Skeletal muscle tissue (tissue), 3 donors: ENCODE measurements at regions not wholly inside any gene's neighbourhood (a gene's known extent, or its start where the extent isn't known, plus 50 kb on each side); places are given as distances from the start of the nearest gene placed in this dataset.
"Not testable (repeated sequence)": the region's sequence is repeated elsewhere in the genome, so short reads cannot be mapped to it uniquely, and the experiment has no call there.

Source experiments
- H3K27ac ChIP-seq: one replicate; pipeline ENCODE4 v1.7.0; 2013; ENCODE audit warnings: mild to moderate bottlenecking, low read depth, low read length, inconsistent platforms
- H3K27me3 ChIP-seq, 3 donors: one replicate each; pipeline ENCODE4 v1.7.0; 2013; ENCODE audit warnings: low read length in 3 of 3; ENCODE audit not compliant: control insufficient read depth in 3 of 3, insufficient read depth in 3 of 3
- H3K36me3 ChIP-seq, 3 donors: one replicate each; pipeline ENCODE4 v1.7.0; 2013; ENCODE audit warnings: low read length in 3 of 3; ENCODE audit not compliant: control insufficient read depth in 3 of 3, insufficient read depth in 3 of 3
- H3K4me1 ChIP-seq, 3 donors: one replicate each; pipeline ENCODE4 v1.7.0; 2013; ENCODE audit warnings: low read length in 3 of 3, mild to moderate bottlenecking in 3 of 3; ENCODE audit not compliant: control insufficient read depth in 3 of 3, insufficient read depth in 3 of 3
- H3K4me3 ChIP-seq, 3 donors: one replicate each; pipeline ENCODE4 v1.7.0; 2013; ENCODE audit warnings: low read length in 3 of 3
- H3K9ac ChIP-seq, 3 donors: one replicate each; pipeline ENCODE4 v1.7.0; 2013; ENCODE audit warnings: low read length in 3 of 3, mild to moderate bottlenecking in 3 of 3, moderate library complexity in 2 of 3, low read depth in 1 of 3
- H3K9me3 ChIP-seq, 3 donors: one replicate each; pipeline ENCODE4 v1.7.0; 2013; ENCODE audit warnings: low read length in 3 of 3; ENCODE audit not compliant: control insufficient read depth in 3 of 3
- donor health status: Osteomylitis.

- no peak overlapping the region for H3K9ac ChIP-seq
- no peak overlapping the region for H3K4me3 ChIP-seq
- no peaks in the 10 kb centered on the region for H3K27me3 ChIP-seq
- no peak overlapping the region for H3K27ac ChIP-seq
- H3K4me1 ChIP-seq: peaks cover 0 to 8% (median 7%) of the 10 kb centered on the region in 3 donors
- peaks cover 0 to 4% (median 0%) of the 10 kb centered on the region in 3 donors for H3K9me3 ChIP-seq
- no peaks in the 10 kb centered on the region for H3K36me3 ChIP-seq
Observed at GRCh38 chr20:40008177-40008576, 680.9 kb downstream of the MAFB start.

GRCh38 chr20:40006168-40006860, 682.7 kb downstream of the MAFB start:
- no peak overlapping the region for H3K9ac ChIP-seq
- H3K27ac ChIP-seq: no peak overlapping the region
- H3K9me3 ChIP-seq: peaks cover 0 to 4% (median 0%) of the 10 kb centered on the region in 3 donors
- H3K4me3 ChIP-seq: no peak overlapping the region
- peaks cover 0 to 8% (median 7%) of the 10 kb centered on the region in 3 donors for H3K4me1 ChIP-seq
- H3K27me3 ChIP-seq: no peaks in the 10 kb centered on the region
- no peaks in the 10 kb centered on the region for H3K36me3 ChIP-seq

- not testable (repeated sequence) for H3K4me1 ChIP-seq
Observed at GRCh38 chr20:40004092-40004491, 684.9 kb downstream of the MAFB start.

GRCh38 chr20:39993742-39994141, 695.3 kb downstream of the MAFB start:
- no peaks in the 10 kb centered on the region for H3K36me3 ChIP-seq
- no peaks in the 10 kb centered on the region for H3K9me3 ChIP-seq
- no peaks in the 10 kb centered on the region for H3K27me3 ChIP-seq
- peaks cover 0 to 7% (median 0%) of the 10 kb centered on the region in 3 donors for H3K4me1 ChIP-seq
- no peak overlapping the region for H3K27ac ChIP-seq
- no peak overlapping the region for H3K9ac ChIP-seq
- H3K4me3 ChIP-seq: no peak overlapping the region

More at GRCh38 chr20:40004092-40004491, 684.9 kb downstream of the MAFB start:
- H3K9ac ChIP-seq, H3K27ac ChIP-seq, H3K4me3 ChIP-seq, H3K9me3 ChIP-seq, H3K27me3 ChIP-seq, H3K36me3 ChIP-seq: not testable (repeated sequence)

- H3K9ac ChIP-seq: no peak overlapping the region
- H3K9me3 ChIP-seq: no peaks in the 10 kb centered on the region
- no peak overlapping the region for H3K4me3 ChIP-seq
- no peak overlapping the region for H3K27ac ChIP-seq
- no peaks in the 10 kb centered on the region for H3K36me3 ChIP-seq
- peaks cover 10 to 24% (median 14%) of the 10 kb centered on the region in 3 donors for H3K4me1 ChIP-seq
- H3K27me3 ChIP-seq: no peaks in the 10 kb centered on the region
Observed at GRCh38 chr20:39990692-39991091, 698.3 kb downstream of the MAFB start.

- Histone ChIP-seq H3K4me3 (no peak overlapping the region), H3K27ac (no peak overlapping the region), H3K36me3 (no peaks in the 10 kb centered on the region), H3K27me3 (no peaks in the 10 kb centered on the region), H3K9me3 (no peaks in the 10 kb centered on the region), H3K4me1 (peaks cover 22 to 39% (median 27%) of the 10 kb centered on the region in 3 donors), H3K9ac (no peak overlapping the region)
Observed at GRCh38 chr20:39988991-39989390, 700.0 kb downstream of the MAFB start.

GRCh38 chr20:39986173-39986904, 702.7 kb downstream of the MAFB start:
- peaks cover 27 to 48% (median 28%) of the 10 kb centered on the region in 3 donors for H3K4me1 ChIP-seq
- H3K27me3 ChIP-seq: no peaks in the 10 kb centered on the region
- H3K9me3 ChIP-seq: peaks cover 0 to 4% (median 0%) of the 10 kb centered on the region in 3 donors
- peak overlapping the region; percentile 53 to 60 (median 58) for H3K4me3 ChIP-seq
- peak overlapping the region; percentile 100 for H3K27ac ChIP-seq
- H3K36me3 ChIP-seq: no peaks in the 10 kb centered on the region
- H3K9ac ChIP-seq: peak overlapping the region; percentile 86 to 91 (median 88)

GRCh38 chr20:39985271-39985827, 703.7 kb downstream of the MAFB start:
- peaks cover 27 to 48% (median 28%) of the 10 kb centered on the region in 3 donors for H3K4me1 ChIP-seq
- peaks cover 0 to 4% (median 0%) of the 10 kb centered on the region in 3 donors for H3K9me3 ChIP-seq
- no peaks in the 10 kb centered on the region for H3K36me3 ChIP-seq
- peak overlapping the region in 1 of 3 donors; percentile 23 for H3K4me3 ChIP-seq
- H3K9ac ChIP-seq: peak overlapping the region in 2 of 3 donors; percentile 88 to 91
- H3K27ac ChIP-seq: peak overlapping the region; percentile 100
- no peaks in the 10 kb centered on the region for H3K27me3 ChIP-seq

- Histone ChIP-seq H3K4me3 (no peak overlapping the region), H3K9ac (no peak overlapping the region), H3K27ac (peak overlapping the region; percentile 13), H3K27me3 (no peaks in the 10 kb centered on the region), H3K4me1 (peaks cover 27 to 41% (median 28%) of the 10 kb centered on the region in 3 donors), H3K36me3 (no peaks in the 10 kb centered on the region), H3K9me3 (peaks cover 0 to 4% (median 0%) of the 10 kb centered on the region in 3 donors)
Observed at GRCh38 chr20:39983655-39984054, 705.4 kb downstream of the MAFB start.

- Histone ChIP-seq H3K4me1 (peaks cover 25 to 39% (median 28%) of the 10 kb centered on the region in 3 donors), H3K9ac (no peak overlapping the region), H3K36me3 (no peaks in the 10 kb centered on the region), H3K9me3 (peaks cover 0 to 4% (median 0%) of the 10 kb centered on the region in 3 donors), H3K27ac (no peak overlapping the region), H3K27me3 (no peaks in the 10 kb centered on the region), H3K4me3 (no peak overlapping the region)
Observed at GRCh38 chr20:39983183-39983582, 705.9 kb downstream of the MAFB start.
